GM19023 (cell line): ENCODE measurements at regions not wholly inside any gene's neighbourhood (a gene's known extent, or its start where the extent isn't known, plus 50 kb on each side); places are given as distances from the start of the nearest gene placed in this dataset.
A peak's percentile ranks its signal among the peaks of the same experiment; 100 is the strongest.
"Not testable (repeated sequence)": the region's sequence is repeated elsewhere in the genome, so short reads cannot be mapped to it uniquely, and the experiment has no call there.

Experiments
- ATAC-seq: cut with Tn5 transposase; IDR thresholded peaks from one replicate; pipeline ENCODE4 v1.9.1; 2021; ENCODE audit warnings: mild to moderate bottlenecking, moderate library complexity; ENCODE audit not compliant: unreplicated experiment

GRCh38 chr5:89071101-89071940 is 188.3 kb upstream of the MEF2C start:
- peak; percentile 64 for ATAC-seq

- ATAC-seq = no peak
Measured at GRCh38 chr5:89069591-89069990, 186.6 kb upstream of the MEF2C start.

GRCh38 chr5:89067362-89067761 is 184.4 kb upstream of the MEF2C start:
- ATAC-seq = no peak

DNA sequence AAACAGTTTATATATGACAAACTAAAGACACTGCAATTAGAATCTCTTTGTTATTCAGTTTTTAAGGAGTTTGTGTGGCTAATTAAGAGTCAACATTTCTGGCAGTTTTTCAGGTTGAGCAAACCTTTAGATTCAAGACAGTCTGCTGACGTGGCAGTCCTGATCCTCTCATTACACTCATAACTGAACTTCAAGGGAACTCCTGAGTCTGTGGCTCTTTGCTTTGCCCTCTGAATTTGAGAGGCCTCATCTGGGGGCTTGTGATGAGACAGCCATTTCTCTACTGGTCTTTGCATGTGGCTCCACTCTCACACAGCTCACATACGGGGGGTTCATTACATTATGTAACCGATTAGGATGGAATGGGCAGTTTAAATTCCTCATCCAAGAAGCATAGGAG is 182.9 kb upstream of the MEF2C start:
- ATAC-seq = peak; percentile 90

DNA sequence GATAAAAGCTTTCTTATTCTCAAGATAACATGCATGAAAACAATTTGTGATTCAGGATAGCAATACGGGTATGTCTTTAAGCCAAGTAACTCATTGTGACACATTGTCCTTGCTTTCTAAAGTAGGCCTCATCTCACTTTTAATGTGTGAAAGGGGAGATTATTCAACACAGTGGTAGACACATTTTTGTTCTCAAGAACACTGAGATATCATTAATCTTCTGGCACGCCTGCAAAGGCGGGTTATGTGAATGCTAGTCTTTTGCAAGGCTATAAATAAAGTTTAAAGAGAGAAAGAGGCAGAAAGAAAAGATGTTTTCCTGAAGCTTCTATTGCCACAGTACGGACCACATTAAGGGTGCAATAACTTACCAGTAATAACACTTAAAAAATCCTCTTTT is 181.8 kb upstream of the MEF2C start:
- ATAC-seq = no peak

- no peak for ATAC-seq
Measured at GRCh38 chr5:89064054-89064453, 181.1 kb upstream of the MEF2C start.

GRCh38 chr5:89060768-89061167 is 177.8 kb upstream of the MEF2C start:
- ATAC-seq = no peak

GRCh38 chr5:89059274-89059673 is 176.3 kb upstream of the MEF2C start:
- no peak for ATAC-seq

GRCh38 chr5:89055695-89056085 is 172.7 kb upstream of the MEF2C start:
- ATAC-seq = no peak

- ATAC-seq = no peak
Measured at GRCh38 chr5:89055015-89055694, 172.2 kb upstream of the MEF2C start.

DNA sequence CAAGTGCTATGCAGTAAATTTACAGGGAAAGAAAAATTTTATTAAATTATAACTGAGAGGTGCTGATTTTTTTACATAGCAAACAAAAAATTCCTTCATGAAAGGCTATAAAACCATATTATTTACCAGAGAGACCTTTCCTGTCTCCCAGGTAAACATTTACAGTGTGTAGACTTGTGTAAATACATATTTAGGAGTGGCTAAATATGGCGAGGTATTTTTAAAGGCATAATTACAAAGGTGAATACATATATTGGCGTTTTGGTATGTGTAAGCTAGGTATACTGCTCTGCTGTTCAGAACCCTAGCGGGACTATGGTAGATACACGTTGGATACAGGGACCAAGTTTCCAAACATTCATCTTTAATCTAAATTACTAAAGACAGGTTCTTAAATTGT is 170.6 kb upstream of the MEF2C start:
- ATAC-seq = no peak

DNA sequence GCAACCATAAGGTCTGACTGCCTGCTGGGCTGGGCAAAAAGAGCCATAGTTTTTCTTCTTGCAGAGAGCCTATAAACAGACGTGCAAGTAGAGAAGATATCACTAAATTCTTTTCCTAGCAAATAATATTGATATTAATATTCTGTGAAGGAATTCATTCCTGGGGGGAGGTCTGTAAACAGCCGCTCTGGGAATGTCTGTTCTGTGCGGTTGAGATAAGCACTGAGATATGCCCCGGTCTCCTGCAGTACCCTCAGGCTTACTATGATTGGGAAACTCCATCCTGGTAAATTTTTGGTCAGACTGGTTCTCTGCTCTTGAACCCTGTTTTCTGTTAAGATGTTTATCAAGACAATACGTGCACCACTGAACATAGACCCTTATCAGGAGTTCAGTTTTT is 167.1 kb upstream of the MEF2C start:
- not testable (repeated sequence) for ATAC-seq

DNA sequence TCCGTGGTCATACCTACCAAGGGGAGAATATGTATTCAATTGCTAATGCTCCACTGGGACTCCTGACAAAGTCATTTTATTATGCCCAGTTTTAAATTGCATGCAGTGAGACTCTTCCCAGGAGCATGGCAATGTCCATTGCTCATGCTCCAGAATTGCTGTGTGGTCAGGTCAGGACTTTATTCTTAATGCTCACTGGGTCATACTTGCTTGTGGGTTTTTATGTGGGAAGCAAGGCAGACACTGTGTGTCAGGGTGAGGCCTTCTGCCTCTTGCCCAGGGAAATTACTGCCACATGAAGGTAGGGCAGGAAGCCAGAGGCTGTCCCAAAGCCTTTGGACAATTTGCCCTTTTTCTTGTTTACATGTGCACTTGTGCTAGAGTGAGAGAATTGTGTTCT is 164.6 kb upstream of the MEF2C start:
- ATAC-seq = no peak

DNA sequence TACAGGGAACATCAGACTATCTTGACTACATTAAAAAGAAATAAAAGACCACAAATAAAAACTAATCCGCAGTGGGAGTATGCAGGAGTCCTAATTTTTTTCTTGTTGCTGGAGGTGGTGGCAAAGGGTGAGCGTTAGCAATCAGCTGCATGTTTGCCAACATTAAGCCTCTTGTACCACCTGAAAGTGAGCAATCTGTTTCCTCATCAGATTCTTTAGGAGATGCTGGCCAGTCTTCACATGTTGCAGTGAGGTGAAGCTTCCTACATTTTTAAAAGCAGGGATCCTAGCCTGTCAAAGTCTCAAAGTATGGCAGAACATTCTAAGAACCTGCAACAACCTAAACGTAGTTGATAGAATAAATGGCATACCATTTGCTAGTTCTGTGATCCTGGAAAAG is 162.2 kb upstream of the MEF2C start:
- no peak for ATAC-seq

DNA sequence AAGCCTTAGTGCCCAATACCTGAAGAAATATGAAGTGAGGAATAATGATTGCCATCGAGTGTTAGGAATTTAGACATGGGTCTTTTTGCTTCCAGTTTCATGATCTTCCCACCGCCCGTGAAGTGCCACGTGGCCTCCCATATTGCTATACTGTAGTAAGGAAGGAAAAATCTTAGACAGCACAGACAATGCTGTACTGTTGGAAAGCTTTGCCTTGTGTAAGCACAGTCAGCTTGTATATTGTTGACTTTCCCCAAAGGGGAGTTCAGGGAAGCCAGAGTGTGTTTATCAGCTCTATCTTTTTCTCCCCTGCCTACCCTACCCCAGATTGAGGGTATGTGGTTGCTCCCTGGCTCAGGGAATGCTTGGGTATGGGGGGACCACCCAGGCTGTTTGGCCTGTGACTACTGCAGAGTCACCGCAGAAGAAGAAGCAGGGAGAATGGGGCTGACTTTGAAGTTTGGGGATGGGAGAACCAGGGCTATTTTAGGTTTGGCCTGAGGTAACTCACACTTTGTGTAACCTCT is 161.8 kb upstream of the MEF2C start:
- no peak for ATAC-seq

GRCh38 chr5:89043676-89044075 is 160.7 kb upstream of the MEF2C start:
- ATAC-seq = peak; percentile 70

GRCh38 chr5:89042746-89043145 is 159.8 kb upstream of the MEF2C start:
- ATAC-seq = no peak

DNA sequence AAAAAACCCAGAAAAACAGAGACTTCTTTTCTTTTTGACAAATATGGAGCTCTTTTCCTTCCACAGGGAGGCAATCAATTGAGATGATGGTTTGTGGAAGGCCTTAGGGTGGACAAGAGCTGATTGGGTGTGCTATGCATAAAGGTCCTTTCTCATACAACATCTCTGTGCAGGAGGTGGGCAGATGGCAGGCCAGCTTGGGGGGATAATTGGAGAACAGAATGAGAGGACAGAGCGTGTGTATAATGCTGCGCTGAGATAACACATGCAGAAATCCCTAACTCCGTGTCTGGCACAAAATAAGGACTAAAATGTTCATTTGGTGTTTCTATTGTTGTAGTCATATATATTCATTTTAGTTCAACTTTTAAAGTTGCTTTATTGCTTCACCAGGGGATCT is 159.0 kb upstream of the MEF2C start:
- ATAC-seq = no peak

GRCh38 chr5:89041249-89041779 is 158.3 kb upstream of the MEF2C start:
- no peak for ATAC-seq

DNA sequence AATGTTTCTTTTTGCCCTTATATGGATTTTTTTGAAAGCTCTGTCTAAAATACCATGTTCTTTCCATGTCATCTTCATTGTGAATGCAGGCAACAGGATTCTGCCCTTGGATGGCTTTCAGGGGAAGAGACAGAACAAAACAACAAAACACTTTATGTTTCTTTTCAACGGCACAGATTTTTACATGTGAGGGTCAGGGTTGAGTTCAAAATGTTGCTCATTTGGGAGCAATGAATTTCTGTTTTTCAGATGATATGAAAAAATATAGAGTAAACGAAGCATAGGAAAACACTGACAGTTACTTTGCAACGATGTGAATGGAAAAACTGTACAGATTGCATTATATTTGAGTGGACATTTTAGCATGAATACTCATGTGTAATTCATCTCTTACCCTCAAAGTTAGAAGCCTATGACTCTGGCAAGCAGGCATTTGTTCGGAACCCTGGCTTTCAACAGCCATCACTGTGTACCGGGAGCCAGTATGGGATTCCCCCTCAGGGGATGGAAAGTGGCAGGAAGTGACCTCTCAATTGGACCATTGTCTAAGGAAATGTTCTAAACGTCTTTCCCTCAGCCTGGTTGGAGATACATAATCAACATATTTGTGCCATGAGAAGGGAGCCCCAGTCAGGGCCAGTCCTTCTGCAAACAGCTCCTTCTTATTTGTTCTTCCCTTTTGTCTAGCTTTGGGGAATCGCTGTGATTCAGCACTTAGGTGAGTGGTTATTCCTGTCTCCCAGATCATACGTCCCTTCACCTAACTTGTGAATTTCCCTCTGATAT is 153.9 kb upstream of the MEF2C start:
- ATAC-seq = no peak

DNA sequence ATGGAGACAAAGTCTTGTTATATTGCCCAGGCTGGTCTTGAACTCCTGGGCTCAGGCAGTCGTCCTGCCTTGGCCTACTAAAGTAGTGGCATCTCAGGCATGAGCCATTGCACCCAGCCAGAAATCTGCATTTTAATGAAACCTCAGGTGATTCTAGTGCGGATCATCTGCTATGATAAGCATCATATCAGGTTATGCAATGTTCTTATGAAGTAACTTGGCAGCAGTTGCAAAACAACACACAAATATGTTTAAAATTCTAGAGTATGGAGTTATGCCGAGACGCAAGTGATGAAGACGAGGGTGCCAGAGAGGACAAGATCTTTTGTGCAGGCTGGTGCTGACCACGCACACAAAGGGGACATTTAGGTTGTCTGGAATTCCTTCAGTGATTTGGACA is 153.2 kb upstream of the MEF2C start:
- no peak for ATAC-seq
